GM23338 (cell line): ENCODE measurements at regions not wholly inside any gene's neighbourhood (a gene's known extent, or its start where the extent isn't known, plus 50 kb on each side); places are given as distances from the start of the nearest gene placed in this dataset.
A peak's percentile ranks its signal among the peaks of the same experiment; 100 is the strongest.

ENCODE experiments used
- ATAC-seq: fragments of 200-7000 bp; cut with Tn5 transposase; 3 replicates; pipeline ENCODE4 v1.9.1; 2020
- DNase-seq: peaks from one replicate; pipeline ENCODE4 v3.0.0-alpha.2; 2015; ENCODE audit warnings: low spot score
- H2AFZ ChIP-seq: fragments of 200-600 bp; sonication (generic); 2 replicates; pipeline ENCODE4 v1.8.0; 2016; ENCODE audit warnings: antibody characterized with exemption, mild to moderate bottlenecking, moderate library complexity
- H3F3A ChIP-seq: fragments of 200-600 bp; sonication (generic); replicated peaks from 2 replicates; pipeline ENCODE4 v1.8.0; 2017; ENCODE audit warnings: antibody characterized with exemption, mixed run types, low read depth
- H3K27ac ChIP-seq: fragments of 200-600 bp; sonication (generic); 2 replicates; pipeline ENCODE4 v1.6.1; 2016; ENCODE audit warnings: low read depth
- H3K27me3 ChIP-seq: fragments of 200-600 bp; sonication (generic); 2 replicates; pipeline ENCODE4 v1.8.0; 2016; ENCODE audit warnings: mild to moderate bottlenecking, mixed run types, moderate library complexity; ENCODE audit not compliant: insufficient read depth
- H3K36me3 ChIP-seq: fragments of 200-600 bp; sonication (generic); 2 replicates; pipeline ENCODE4 v1.8.0; 2016; ENCODE audit warnings: mild to moderate bottlenecking; ENCODE audit not compliant: insufficient read depth
- H3K4me1 ChIP-seq: fragments of 200-600 bp; sonication (generic); 2 replicates; pipeline ENCODE4 v1.8.0; 2016; ENCODE audit warnings: mild to moderate bottlenecking, moderate library complexity; ENCODE audit not compliant: insufficient read depth
- H3K4me2 ChIP-seq: fragments of 200-600 bp; sonication (generic); 2 replicates; pipeline ENCODE4 v1.7.1; 2017; ENCODE audit warnings: mixed run types
- H3K4me3 ChIP-seq: fragments of 200-600 bp; sonication (generic); 2 replicates; pipeline ENCODE4 v1.6.1; 2016; ENCODE audit warnings: mixed run types
- H3K79me2 ChIP-seq: fragments of 200-600 bp; sonication (generic); replicated peaks from 2 replicates; pipeline ENCODE4 v1.8.0; 2017; ENCODE audit warnings: mild to moderate bottlenecking; ENCODE audit not compliant: insufficient read depth
- H3K9me2 ChIP-seq: fragments of 200-600 bp; sonication (generic); 2 replicates; pipeline ENCODE4 v1.8.0; 2017; ENCODE audit not compliant: insufficient read depth
- H4K20me1 ChIP-seq: fragments of 200-600 bp; sonication (generic); replicated peaks from 2 replicates; pipeline ENCODE4 v1.8.0; 2017; ENCODE audit warnings: mild to moderate bottlenecking; ENCODE audit not compliant: insufficient read depth
- H3K27ac Mint-ChIP-seq: 2 replicates; pipeline ENCODE4 v1.8.0; 2020; ENCODE audit warnings: inconsistent platforms, mild to moderate bottlenecking, moderate library complexity, mixed read lengths
- H3K27me3 Mint-ChIP-seq: 3 replicates; pipeline ENCODE4 v1.8.0; 2022; ENCODE audit warnings: low read depth, mild to moderate bottlenecking, moderate library complexity, mixed read lengths, inconsistent platforms; ENCODE audit not compliant: insufficient read depth, poor library complexity
- H3K36me3 Mint-ChIP-seq: 3 replicates; pipeline ENCODE4 v1.8.0; 2021; ENCODE audit warnings: low read depth, mild to moderate bottlenecking, inconsistent platforms, moderate library complexity, mixed read lengths
- H3K4me1 Mint-ChIP-seq: 3 replicates; pipeline ENCODE4 v1.8.0; 2020; ENCODE audit warnings: mild to moderate bottlenecking, inconsistent platforms, mixed read lengths
- H3K4me3 Mint-ChIP-seq: 3 replicates; pipeline ENCODE4 v1.8.0; 2021; ENCODE audit warnings: moderate library complexity, mild to moderate bottlenecking, inconsistent platforms, mixed read lengths
- H3K9me3 Mint-ChIP-seq: 3 replicates; pipeline ENCODE4 v1.8.0; 2020; ENCODE audit warnings: moderate library complexity, mild to moderate bottlenecking, inconsistent platforms, mixed read lengths
- CREB1 ChIP-seq: fragments of 250-450 bp; sonication (Bioruptor Pico); IDR thresholded peaks from 2 replicates; pipeline ENCODE4 v1.5.0; 2020; ENCODE audit warnings: low read depth, mild to moderate bottlenecking, moderate library complexity
- ETS1 ChIP-seq: IDR thresholded peaks from 2 replicates; pipeline ENCODE4 v1.6.1; 2016; ENCODE audit warnings: antibody characterized with exemption
- EZH2 ChIP-seq: fragments of 200-600 bp; sonication (generic); IDR thresholded peaks from one replicate; pipeline ENCODE4 v1.8.0; 2017; ENCODE audit warnings: antibody characterized with exemption, mild to moderate bottlenecking, low read depth; ENCODE audit not compliant: unreplicated experiment
- EZH2phosphoT487 ChIP-seq: fragments of 200-600 bp; sonication (generic); IDR thresholded peaks from one replicate; pipeline ENCODE4 v1.8.1; 2018; ENCODE audit warnings: antibody characterized with exemption; ENCODE audit not compliant: unreplicated experiment
- JUNB ChIP-seq: IDR thresholded peaks from one replicate; pipeline ENCODE4 v1.6.1; 2016; ENCODE audit warnings: antibody characterized with exemption; ENCODE audit not compliant: unreplicated experiment
- NANOG ChIP-seq: IDR thresholded peaks from 2 replicates; pipeline ENCODE4 v1.6.1; 2016; ENCODE audit warnings: antibody characterized with exemption, borderline replicate concordance
- POLR2AphosphoS5 ChIP-seq: IDR thresholded peaks from 2 replicates; pipeline ENCODE4 v1.6.1; 2016; ENCODE audit warnings: antibody characterized with exemption, low read depth
- REST ChIP-seq: IDR thresholded peaks from one replicate; pipeline ENCODE4 v1.6.1; 2018; ENCODE audit warnings: antibody characterized with exemption; ENCODE audit not compliant: unreplicated experiment
- ZNF331 ChIP-seq: fragments of 250-450 bp; sonication (Bioruptor Pico); IDR thresholded peaks from 2 replicates; pipeline ENCODE4 v1.5.0; 2020; ENCODE audit warnings: low read depth, mild to moderate bottlenecking, moderate library complexity
- ZNF462 ChIP-seq: fragments of 250-450 bp; sonication (Bioruptor Pico); IDR thresholded peaks from 2 replicates; pipeline ENCODE4 v1.5.0; 2020; ENCODE audit warnings: mild to moderate bottlenecking, moderate library complexity

GRCh38 chr12:124142395-124143035 lies 152.4 kb upstream of the RFLNA start (continued):
- TF ChIP-seq ETS1 (no peak), CREB1 (CRISPR knock-in tag) (no peak), ZNF331 (CRISPR knock-in tag) (no peak)

GRCh38 chr12:124143726-124144125 lies 151.2 kb upstream of the RFLNA start:
- Mint-ChIP-seq H3K27me3 (peaks cover 33% of the 10 kb centered on the region), H3K4me3 (no peak overlapping the region), H3K27ac (no peak overlapping the region), H3K9me3 (peaks cover 51% of the 10 kb centered on the region), H3K4me1 (peaks cover 67% of the 10 kb centered on the region), H3K36me3 (peaks cover 63% of the 10 kb centered on the region)
- ATAC-seq (no peak), DNase-seq (no peak)
- Histone ChIP-seq H3K79me2 (no peaks in the 10 kb centered on the region), H3K4me3 (no peak overlapping the region), H3K36me3 (no peaks in the 10 kb centered on the region), H2AFZ (no peak overlapping the region), H3K4me2 (no peak overlapping the region), H3K27me3 (no peaks in the 10 kb centered on the region), H3K27ac (peak overlapping the region; percentile 99; the same call in 1 of the 2 replicates), H3F3A (peaks cover 24% of the 10 kb centered on the region), H3K4me1 (peaks cover 47% of the 10 kb centered on the region), H3K9me2 (0 out of 2 replicates have a peak, but pooled peaks cover 4% of the 10 kb centered on the region), H4K20me1 (no peaks in the 10 kb centered on the region)
- no peak for TF ChIP-seq ZNF331 (CRISPR knock-in tag)
- TF ChIP-seq POLR2AphosphoS5: no peak
- no peak for TF ChIP-seq NANOG
- TF ChIP-seq ETS1: no peak
- no peak for TF ChIP-seq EZH2phosphoT487
- no peak for TF ChIP-seq ZNF462 (CRISPR knock-in tag)
- TF ChIP-seq EZH2: no peak
- TF ChIP-seq REST: no peak
- no peak for TF ChIP-seq JUNB
